IMR-90 (cell line): ENCODE measurements at regions not wholly inside any gene's neighbourhood (a gene's known extent, or its start where the extent isn't known, plus 50 kb on each side); places are given as distances from the start of the nearest gene placed in this dataset.

Experiments used
- ATAC-seq: fragments of 200-7000 bp; cut with Tn5 transposase; 2 replicates; pipeline ENCODE4 v1.9.1; 2020; ENCODE audit warnings: low read depth, mild to moderate bottlenecking, moderate library complexity
- BruUV-seq: library from RNA; stranded (reverse); fragments of 400-500 nt; replicated peaks from 2 replicates; lab custom pipeline; 2021; lab: Mats Ljungman, UMichigan
- CTCF ChIA-PET: fragments of 300-600 bp; formaldehyde crosslinking; extraction: SDS; loops from one replicate; lab custom pipeline; 2021; ENCODE audit warnings: antibody characterized with exemption; lab: Yijun Ruan, JAX
- POLR2A ChIA-PET: fragments of 300-600 bp; sonication (Branson Sonifier 250); formaldehyde crosslinking; loops from one replicate; lab custom pipeline; 2022; ENCODE audit warnings: antibody characterized with exemption; ENCODE audit not compliant: unreplicated experiment; lab: Charles Lee
- DNase-seq: peaks from one replicate; pipeline ENCODE4 v3.0.0; 2013
- H2AFZ ChIP-seq: replicated peaks from 2 replicates; pipeline ENCODE3; 2013; ENCODE audit warnings: low read length, mild to moderate bottlenecking; ENCODE audit not compliant: poor library complexity
- H2AK5ac ChIP-seq: 2 replicates; pipeline ENCODE4 v1.6.1; 2013; ENCODE audit warnings: low read depth, low read length, inconsistent platforms
- H2AK9ac ChIP-seq: replicated peaks from 2 replicates; pipeline ENCODE3; 2013; ENCODE audit warnings: mild to moderate bottlenecking, low read depth, low read length, moderate library complexity; ENCODE audit not compliant: poor library complexity
- H2BK120ac ChIP-seq: 2 replicates; pipeline ENCODE4 v1.6.1; 2013; ENCODE audit warnings: low read depth, low read length, inconsistent platforms
- H2BK15ac ChIP-seq: 3 replicates; pipeline ENCODE4 v1.6.1; 2013; ENCODE audit warnings: low read depth, low read length, inconsistent platforms
- H2BK20ac ChIP-seq: 2 replicates; pipeline ENCODE4 v1.6.1; 2013; ENCODE audit warnings: low read depth, mild to moderate bottlenecking, inconsistent platforms, low read length, moderate library complexity
- H2BK5ac ChIP-seq: 2 replicates; pipeline ENCODE4 v1.6.1; 2013; ENCODE audit warnings: mild to moderate bottlenecking, low read depth, low read length, inconsistent platforms; ENCODE audit not compliant: poor library complexity, severe bottlenecking
- H3K14ac ChIP-seq: replicated peaks from 2 replicates; pipeline ENCODE4 v1.6.1; 2013; ENCODE audit warnings: low read depth, low read length, inconsistent platforms
- H3K18ac ChIP-seq: 2 replicates; pipeline ENCODE4 v1.6.1; 2013; ENCODE audit warnings: low read depth, low read length, control low read depth
- H3K23ac ChIP-seq: 2 replicates; pipeline ENCODE4 v1.6.1; 2013; ENCODE audit warnings: low read depth, low read length, inconsistent platforms
- H3K27ac ChIP-seq: 2 replicates; pipeline ENCODE4 v1.5.1; 2013; ENCODE audit warnings: mild to moderate bottlenecking, control low read depth, low read length; ENCODE audit not compliant: insufficient read depth
- H3K27me3 ChIP-seq: 2 replicates; pipeline ENCODE4 v1.6.1; 2013; ENCODE audit warnings: low read length; ENCODE audit not compliant: control insufficient read depth, insufficient read depth
- H3K36me3 ChIP-seq: 2 replicates; pipeline ENCODE4 v1.6.1; 2013; ENCODE audit warnings: low read length, mixed read lengths; ENCODE audit not compliant: control insufficient read depth, insufficient read depth
- H3K4ac ChIP-seq: 2 replicates; pipeline ENCODE4 v1.6.1; 2013; ENCODE audit warnings: low read depth, low read length, inconsistent platforms
- H3K4me1 ChIP-seq: 2 replicates; pipeline ENCODE4 v1.6.1; 2013; ENCODE audit warnings: low read length, mixed read lengths; ENCODE audit not compliant: control insufficient read depth, insufficient read depth
- H3K4me2 ChIP-seq: 2 replicates; pipeline ENCODE4 v1.6.1; 2013; ENCODE audit warnings: low read depth, mild to moderate bottlenecking, control low read depth, low read length, moderate library complexity
- H3K4me3 ChIP-seq: 2 replicates; pipeline ENCODE4 v1.5.1; 2013; ENCODE audit warnings: low read depth, mild to moderate bottlenecking, control low read depth, low read length, moderate library complexity; ENCODE audit not compliant: insufficient read depth
- H3K56ac ChIP-seq: 2 replicates; pipeline ENCODE4 v1.6.1; 2013; ENCODE audit warnings: low read length, inconsistent platforms; ENCODE audit not compliant: insufficient read depth; ENCODE audit errors: extremely low read depth
- H3K79me1 ChIP-seq, 2 experiments: 2 replicates each; pipeline ENCODE4 v1.6.1; 2013; ENCODE audit warnings: low read length in 2 of 2, inconsistent platforms in 1 of 2, low read depth in 1 of 2
- H3K9ac ChIP-seq: 2 replicates; pipeline ENCODE4 v1.6.1; 2013; ENCODE audit warnings: low read depth, low read length, control low read depth
- H3K9me1 ChIP-seq: 2 replicates; pipeline ENCODE4 v1.6.1; 2013; ENCODE audit warnings: low read length, inconsistent platforms; ENCODE audit not compliant: insufficient read depth
- H3K9me3 ChIP-seq: 2 replicates; pipeline ENCODE4 v1.6.1; 2013; ENCODE audit warnings: low read length; ENCODE audit not compliant: control insufficient read depth, insufficient read depth
- H4K20me1 ChIP-seq: 2 replicates; pipeline ENCODE4 v1.6.1; 2013; ENCODE audit warnings: low read length, inconsistent platforms; ENCODE audit not compliant: insufficient read depth
- H4K5ac ChIP-seq: 2 replicates; pipeline ENCODE4 v1.6.1; 2013; ENCODE audit warnings: mild to moderate bottlenecking, low read depth, low read length, control low read depth
- H4K8ac ChIP-seq, 2 experiments: 2 replicates each; pipeline ENCODE4 v1.6.1; 2013; ENCODE audit warnings: low read depth in 2 of 2, low read length in 2 of 2, control low read depth in 1 of 2, inconsistent platforms in 1 of 2
- H4K91ac ChIP-seq: 2 replicates; pipeline ENCODE4 v1.6.1; 2013; ENCODE audit warnings: low read depth, low read length, inconsistent platforms; ENCODE audit not compliant: insufficient read depth
- CEBPB ChIP-seq: IDR thresholded peaks from 2 replicates; pipeline ENCODE4 v1.6.1; 2012; ENCODE audit warnings: low read depth, low read length, improper control_type of control experiment
- CHD1 ChIP-seq: IDR thresholded peaks from 2 replicates; pipeline ENCODE4 v1.6.1; 2012; ENCODE audit warnings: low read depth, low read length, improper control_type of control experiment
- CTCF ChIP-seq: conservative IDR thresholded peaks from 2 replicates; pipeline ENCODE4 v1.5.1; 2012; ENCODE audit warnings: mild to moderate bottlenecking, low read depth, low read length, improper control_type of control experiment
- USF2 ChIP-seq: fragments of 150-350 bp; IDR thresholded peaks from 2 replicates; pipeline ENCODE4 v1.6.1; 2017; ENCODE audit warnings: mild to moderate bottlenecking, antibody characterized with exemption, low read length, low read depth
- WGBS, 2 experiments: methylation state at CpG; one replicate each; pipeline versions ENCODE4 v1.1.5 to v1.1.7; 2013; ENCODE audit warnings: missing lambda C conversion rate in 2 of 2; ENCODE audit not compliant: insufficient read length in 1 of 2; ENCODE audit errors: extremely low coverage in 2 of 2; 5-methylcytosine and 5-hydroxymethylcytosine counted together
- dilution Hi-C: fragments of 300-500 bp; cut with HindIII; formaldehyde crosslinking; loops from one replicate; pipeline ENCODE4 v1.14.3; 2018; ENCODE audit warnings: low sequenced_read_pairs; ENCODE audit not compliant: unreplicated experiment
- in situ Hi-C: fragments of 300-500 bp; cut with MboI; formaldehyde crosslinking; loops from 3 replicates; pipeline ENCODE4 v1.14.3; 2019; ENCODE audit warnings: low sequenced_read_pairs, inconsistent platforms, mixed read lengths
- intact Hi-C: fragments of 100-400 bp; cut with micrococcal nuclease; formaldehyde crosslinking; loops from 2 replicates; pipeline ENCODE4 v1.10.0; 2022

- dilution Hi-C loops (no loop called here), intact Hi-C loops (loop anchor here (10.0 kb wide), 1 partner anchor 261 kb away; no protein-coding TSS in a partner anchor), in situ Hi-C loops (no loop called here)
- Histone ChIP-seq H3K4me2 (no peak overlapping the region), H2BK120ac (no peak overlapping the region), H3K36me3 (no peaks in the 10 kb centered on the region), H2AK5ac (no peak overlapping the region), H4K8ac (no peak overlapping the region), H3K4me3 (no peak overlapping the region), H3K23ac (no peak overlapping the region), H3K9ac (no peak overlapping the region), H3K18ac (no peak overlapping the region), H3K14ac (no peak overlapping the region), H2BK5ac (no peak overlapping the region), H3K27me3 (no peaks in the 10 kb centered on the region), H2BK15ac (no peak overlapping the region), H3K4ac (no peak overlapping the region), H4K91ac (no peak overlapping the region), H2AK9ac (no peak overlapping the region), H3K27ac (no peak overlapping the region), H3K9me3 (no peaks in the 10 kb centered on the region; the same call in 1 of the 2 replicates), H4K20me1 (no peaks in the 10 kb centered on the region), H3K79me1 (no peaks in the 10 kb centered on the region), H2BK20ac (no peak overlapping the region), H3K9me1 (no peaks in the 10 kb centered on the region), H3K56ac (no peak overlapping the region), H4K5ac (no peak overlapping the region), H2AFZ (no peak overlapping the region), H3K4me1 (no peaks in the 10 kb centered on the region)
- TF ChIP-seq USF2 = no peak
- no peak for TF ChIP-seq CTCF
- TF ChIP-seq CEBPB = no peak
- no peak for TF ChIP-seq CHD1
- CTCF ChIA-PET = no interaction called here
- POLR2A ChIA-PET = no interaction called here
- ATAC-seq (no peak), DNase-seq (no peak)
- no TSS peak for BruUV-seq
- WGBS, 2 experiments = no CpG with 5 or more reads among the region's 2 CpGs
Measured at GRCh38 chr10:117476281-117476680, 66.3 kb upstream of the EMX2 start.
